Pancreas (tissue), 10 donors: ENCODE measurements at regions not wholly inside any gene's neighbourhood (a gene's known extent, or its start where the extent isn't known, plus 50 kb on each side); places are given as distances from the start of the nearest gene placed in this dataset.
A peak's percentile ranks its signal among the peaks of the same experiment; 100 is the strongest.

Experiments
- ATAC-seq, 4 donors: fragments of 200-7000 bp; cut with Tn5 transposase; one replicate each; pipeline versions ENCODE4 v1.8.0 to v1.9.1; 2020; ENCODE audit warnings: mild to moderate bottlenecking in 4 of 4, moderate library complexity in 4 of 4
- DNase-seq, 6 donors: peaks; one replicate each; pipeline ENCODE4 v3.0.0-alpha.2; 2020
- FAIRE-seq: peaks from 2 replicates; lab custom pipeline; 2012; peaks lifted over from hg19 to GRCh38; lab: Jason Lieb, UNC
- H3K27ac ChIP-seq, 4 donors: fragments of 200-600 bp; sonication (generic); 1 replicate in 3 of 4; 2 replicates in 1 of 4; pipeline versions ENCODE4 v1.5.0 to v1.8.0; 2020
- H3K27me3 ChIP-seq, 4 donors: fragments of 200-600 bp; one replicate each; pipeline ENCODE4 v1.8.0; 2021
- H3K36me3 ChIP-seq, 3 donors: fragments of 200-600 bp; sonication (generic) in 1 of 3; one replicate each; pipeline versions ENCODE4 v1.5.0 to v1.8.0; 2020 to 2021
- H3K4me1 ChIP-seq, 3 donors: fragments of 200-600 bp; one replicate each; pipeline ENCODE4 v1.8.0; 2021
- H3K4me3 ChIP-seq, 4 donors: fragments of 200-600 bp; sonication (generic) in 2 of 4; one replicate each; pipeline versions ENCODE4 v1.5.0 to v1.8.0; 2020 to 2021
- H3K9me3 ChIP-seq, 4 donors: fragments of 200-600 bp; one replicate each; pipeline ENCODE4 v1.8.0; 2021
- CTCF ChIP-seq, 4 donors: fragments of 200-600 bp; sonication (generic) in 3 of 4; IDR thresholded peaks; one replicate each; pipeline versions ENCODE4 v1.5.0 to v1.8.0; 2021; ENCODE audit warnings: antibody characterized with exemption in 4 of 4
- WGBS, 2 donors: extraction: QIAGEN DNeasy Blood & Tissue Kit; methylation state at CpG; one replicate each; pipeline ENCODE4 v1.1.7; 2013; 5-methylcytosine and 5-hydroxymethylcytosine counted together
- intact Hi-C, 3 donors: fragments of 100-400 bp; cut with DNase I; formaldehyde crosslinking; loops; one replicate each; pipeline versions ENCODE4 v1.11.1 to v1.14.2; 2022
- donor health status: healthy with polysubstance abuse.
- donor health status: DM: no; HTN: no; CAD: no; lungs with moderate emphysema.
- donor health status: DM: no; HTN: no; CAD: no.
- donor health status: control.
- donor health status: control.
- donor health status: Bipolar disorder and iron deficiency.
- donor health status: DM: yes; HTN: yes; CAD: no.
- donor health status: DM: no; HTN: no; CAD: no.
- donor health status: DM: no; HTN: no; CAD: no.
- donor health status: DM: yes; HTN: yes; CAD: no.

GRCh38 chr4:127209580-127210095 is 423.1 kb upstream of the INTU start:
- no peaks in the 10 kb centered on the region for H3K4me1 ChIP-seq
- TF ChIP-seq CTCF (IDR thresholded peaks at IDR 0.05) = no peak
- FAIRE-seq (no peak), ATAC-seq (no peak), DNase-seq (no peak)
- no peaks in the 10 kb centered on the region for H3K36me3 ChIP-seq
- no peaks in the 10 kb centered on the region for H3K9me3 ChIP-seq
- WGBS, 2 donors = 51 to 72% methylated on average over 1 of the region's 1 CpG
- no peak overlapping the region for H3K4me3 ChIP-seq
- no peak overlapping the region for H3K27ac ChIP-seq
- intact Hi-C loops = no loop called here
- H3K27me3 ChIP-seq = no peaks in the 10 kb centered on the region

DNA sequence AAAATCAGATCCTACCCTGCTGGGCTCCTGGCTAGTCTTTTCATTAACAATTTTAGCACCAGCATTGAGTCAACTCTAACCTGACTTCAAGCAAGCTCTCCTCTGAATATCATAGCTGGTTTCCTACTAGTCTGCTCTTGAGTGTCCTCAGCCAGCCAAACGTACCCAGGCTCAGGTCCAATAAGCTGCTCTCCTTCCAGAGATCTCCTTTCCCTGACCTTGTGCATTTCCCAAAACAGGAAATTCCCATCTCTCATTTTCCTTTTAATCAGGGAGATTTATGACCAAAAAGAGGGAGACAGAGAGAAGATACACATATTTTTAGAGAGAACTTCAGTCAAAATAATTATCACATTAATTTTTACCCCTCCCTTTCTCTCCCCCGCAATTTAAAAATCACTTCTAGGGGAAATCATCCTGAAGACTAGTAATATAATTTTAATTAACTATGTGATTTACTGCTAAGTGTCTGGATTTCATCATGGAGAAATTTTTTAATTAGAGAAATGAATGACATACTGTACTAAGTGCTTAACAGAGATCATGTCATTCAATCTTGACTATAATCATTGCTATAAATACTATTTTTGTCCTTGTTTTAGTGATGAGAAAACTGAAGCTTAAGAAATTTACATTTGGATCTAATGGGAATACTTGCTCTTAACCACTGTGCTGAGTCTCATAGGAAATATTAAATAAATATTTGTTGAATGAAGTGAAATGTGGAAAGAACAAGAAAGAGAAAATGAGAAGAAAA is 421.7 kb upstream of the INTU start:
- 46 to 53% methylated on average over 2 of the region's 2 CpGs for WGBS, 2 donors

DNA sequence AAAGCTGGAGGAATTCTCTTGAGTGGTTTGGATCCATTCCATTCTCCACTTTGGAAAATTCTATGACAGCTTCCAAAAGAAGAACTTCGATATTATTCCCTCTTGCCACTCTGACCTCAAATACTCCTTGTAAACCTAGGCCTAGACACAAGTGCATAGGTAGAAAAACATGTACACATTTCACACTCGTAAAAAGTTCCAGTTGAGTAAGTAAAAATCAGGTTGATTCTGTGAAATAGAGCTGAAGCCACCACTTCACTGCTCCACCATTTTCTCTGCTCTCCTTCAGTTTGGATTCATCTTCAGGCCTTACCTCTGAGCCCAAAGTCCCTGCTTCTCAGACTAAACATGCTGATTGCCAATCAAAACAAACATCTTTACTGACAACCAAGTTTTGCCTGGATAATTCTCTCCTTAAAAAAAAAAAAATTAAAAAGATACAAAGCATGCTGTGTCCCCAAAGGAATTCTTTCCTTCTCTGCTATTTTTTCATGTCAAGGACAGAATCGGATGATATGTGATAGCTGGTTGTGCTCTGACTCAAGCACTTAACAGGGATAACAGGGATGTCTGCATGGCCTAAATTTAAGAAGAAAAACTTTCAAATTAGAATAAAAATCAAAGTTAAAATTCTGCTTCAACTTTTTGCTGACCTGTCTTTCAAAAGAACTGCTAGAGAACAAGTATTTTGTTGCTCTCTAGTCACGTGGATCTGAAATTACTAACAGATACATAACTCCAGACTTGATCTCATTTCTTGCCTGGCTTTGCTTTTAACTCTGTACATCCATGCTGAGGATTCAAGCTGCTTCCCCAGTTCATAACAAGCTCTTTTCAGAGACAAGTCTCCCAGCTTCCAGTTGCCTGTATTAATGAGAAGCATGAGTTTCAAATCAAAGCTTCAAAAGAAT is 420.9 kb upstream of the INTU start:
- H3K27ac ChIP-seq = no peak overlapping the region
- DNase-seq (no peak), ATAC-seq (peak in 1 of 4 donors; percentile 30), FAIRE-seq (no peak)
- H3K9me3 ChIP-seq = no peaks in the 10 kb centered on the region
- H3K4me1 ChIP-seq = no peaks in the 10 kb centered on the region
- H3K27me3 ChIP-seq = no peaks in the 10 kb centered on the region
- H3K4me3 ChIP-seq = no peak overlapping the region
- no peak for TF ChIP-seq CTCF (IDR thresholded peaks at IDR 0.05)
- WGBS, 2 donors = 39 to 43% methylated on average over 4 of the region's 4 CpGs
- intact Hi-C loops = no loop called here
- no peaks in the 10 kb centered on the region for H3K36me3 ChIP-seq

More for the DNA sequence above, 421.7 kb upstream of the INTU start:
- H3K4me1 ChIP-seq = no peaks in the 10 kb centered on the region
- H3K4me3 ChIP-seq = no peak overlapping the region
- H3K27ac ChIP-seq = no peak overlapping the region
- TF ChIP-seq CTCF (IDR thresholded peaks at IDR 0.05) = no peak
- intact Hi-C loops = no loop called here
- H3K9me3 ChIP-seq = no peaks in the 10 kb centered on the region
- H3K27me3 ChIP-seq = no peaks in the 10 kb centered on the region
- DNase-seq = no peak
- no peak for FAIRE-seq
- H3K36me3 ChIP-seq = no peaks in the 10 kb centered on the region
- ATAC-seq = peak in 1 of 4 donors; percentile 38

GRCh38 chr4:127212701-127213100 is 420.1 kb upstream of the INTU start:
- Histone ChIP-seq H3K9me3 (no peaks in the 10 kb centered on the region), H3K4me3 (no peak overlapping the region), H3K27ac (no peak overlapping the region), H3K27me3 (no peaks in the 10 kb centered on the region), H3K36me3 (no peaks in the 10 kb centered on the region), H3K4me1 (no peaks in the 10 kb centered on the region)
- DNase-seq = no peak
- TF ChIP-seq CTCF (IDR thresholded peaks at IDR 0.05) = no peak
- FAIRE-seq = no peak
- ATAC-seq = no peak
- WGBS, 2 donors = 44 to 47% methylated on average over 4 of the region's 4 CpGs
- intact Hi-C loops = no loop called here
